ENCODE measurements at regions not wholly inside any gene's neighbourhood (a gene's known extent, or its start where the extent isn't known, plus 50 kb on each side); places are given as distances from the start of the nearest gene placed in this dataset.

DNA sequence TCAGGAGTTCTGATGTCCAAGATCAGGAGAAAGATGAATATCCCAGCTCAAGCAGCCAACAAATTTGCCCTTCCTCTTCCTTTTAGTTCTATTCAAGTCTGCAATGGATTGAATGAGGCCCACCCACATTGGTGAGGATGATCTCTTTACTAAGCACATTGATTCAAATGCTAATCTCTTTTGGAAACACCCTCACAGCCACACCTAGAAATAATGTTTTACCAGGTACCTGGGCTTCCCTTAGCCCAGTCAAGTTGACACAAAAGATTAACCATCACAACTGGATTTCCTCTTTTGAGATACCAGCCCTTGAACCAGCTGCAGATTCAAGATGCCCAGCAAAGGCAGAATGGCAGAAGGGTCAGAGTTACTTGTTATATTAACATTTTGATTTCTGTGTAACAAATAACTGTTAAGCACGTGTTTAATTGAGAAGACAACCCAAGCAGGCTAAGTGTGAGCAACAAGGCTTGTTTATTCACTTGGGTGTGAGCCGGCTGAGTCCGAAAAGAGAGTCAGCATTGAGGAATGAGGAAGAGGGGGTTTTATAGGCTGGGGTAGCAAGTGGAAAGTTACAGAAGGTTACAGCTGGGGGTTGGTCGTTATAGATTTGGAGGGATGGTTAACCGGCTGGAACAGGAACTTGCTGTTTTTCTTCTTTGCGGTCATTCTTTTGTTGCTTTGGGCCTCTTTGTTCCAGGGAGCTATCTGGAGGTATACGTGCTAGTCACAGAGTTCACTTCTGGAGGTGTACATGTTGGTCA is 180.3 kb downstream of the EMP1 start:
- no peak overlapping the region for H3K4me3 Mint-ChIP-seq
- H3K36me3 Mint-ChIP-seq (ENCODE audit: insufficient read depth), result no peaks in the 10 kb centered on the region
- peaks cover 8% of the 10 kb centered on the region for H3K27me3 Mint-ChIP-seq
- H3K4me1 Mint-ChIP-seq, result no peaks in the 10 kb centered on the region
- no peak overlapping the region for H3K27ac Mint-ChIP-seq (ENCODE audit: low read depth)
- DNase-seq (ENCODE audit: low spot score in 2 of 2), result no peak
- no peaks in the 10 kb centered on the region for H3K9me3 Mint-ChIP-seq
- ATAC-seq (replicated peaks; ENCODE audit: extremely low read depth, poor library complexity, severe bottlenecking), result no peak

- DNase-seq (ENCODE audit: low spot score in 2 of 2) (no peak), ATAC-seq (replicated peaks; ENCODE audit: extremely low read depth, poor library complexity, severe bottlenecking) (no peak)
- Mint-ChIP-seq H3K4me3 (no peak overlapping the region), H3K36me3 (ENCODE audit: insufficient read depth) (no peaks in the 10 kb centered on the region), H3K4me1 (no peaks in the 10 kb centered on the region), H3K9me3 (no peaks in the 10 kb centered on the region), H3K27ac (ENCODE audit: low read depth) (no peak overlapping the region), H3K27me3 (peaks cover 18% of the 10 kb centered on the region)
These were observed 179.2 kb downstream of the EMP1 start for GRCh38 chr12:13375583-13376345.

GRCh38 chr12:13374793-13375192 is 178.3 kb downstream of the EMP1 start:
- H3K36me3 Mint-ChIP-seq (ENCODE audit: insufficient read depth), result no peaks in the 10 kb centered on the region

GRCh38 chr12:13373803-13374202 is 177.3 kb downstream of the EMP1 start:
- Mint-ChIP-seq H3K27ac (ENCODE audit: low read depth) (no peak overlapping the region), H3K4me1 (no peaks in the 10 kb centered on the region), H3K36me3 (ENCODE audit: insufficient read depth) (no peaks in the 10 kb centered on the region), H3K4me3 (no peak overlapping the region), H3K9me3 (no peaks in the 10 kb centered on the region), H3K27me3 (peaks cover 19% of the 10 kb centered on the region)
- ATAC-seq (replicated peaks; ENCODE audit: extremely low read depth, poor library complexity, severe bottlenecking) (no peak), DNase-seq (ENCODE audit: low spot score in 2 of 2) (no peak)

More at GRCh38 chr12:13374793-13375192, 178.3 kb downstream of the EMP1 start:
- ATAC-seq (replicated peaks; ENCODE audit: extremely low read depth, poor library complexity, severe bottlenecking) (no peak), DNase-seq (ENCODE audit: low spot score in 2 of 2) (no peak)
- no peak overlapping the region for H3K4me3 Mint-ChIP-seq
- H3K27ac Mint-ChIP-seq (ENCODE audit: low read depth), result no peak overlapping the region
- no peaks in the 10 kb centered on the region for H3K4me1 Mint-ChIP-seq
- H3K9me3 Mint-ChIP-seq, result no peaks in the 10 kb centered on the region
- H3K27me3 Mint-ChIP-seq, result peaks cover 19% of the 10 kb centered on the region

DNA sequence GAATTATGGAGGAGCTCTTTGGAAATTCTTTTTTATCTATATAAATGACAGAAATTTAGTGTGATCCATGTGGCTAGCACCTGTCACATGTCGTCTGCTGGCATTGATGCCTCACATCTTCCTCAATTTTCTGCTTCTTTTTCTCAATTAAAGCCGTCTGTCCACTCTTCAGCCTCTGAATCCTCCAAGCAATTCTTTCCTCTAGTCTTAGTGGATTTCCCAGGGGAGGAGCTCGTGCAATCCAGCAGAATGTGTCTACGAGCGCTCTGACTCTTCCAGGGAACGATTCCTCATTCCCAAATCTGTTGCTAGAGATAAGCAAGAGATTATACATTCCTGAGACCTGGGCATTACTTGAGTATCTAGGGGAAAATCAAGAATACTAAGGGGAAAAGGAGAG is 176.6 kb downstream of the EMP1 start:
- Mint-ChIP-seq H3K4me3 (no peak overlapping the region), H3K36me3 (ENCODE audit: insufficient read depth) (no peaks in the 10 kb centered on the region), H3K4me1 (no peaks in the 10 kb centered on the region), H3K9me3 (no peaks in the 10 kb centered on the region), H3K27ac (ENCODE audit: low read depth) (no peak overlapping the region), H3K27me3 (peaks cover 19% of the 10 kb centered on the region)
- ATAC-seq (replicated peaks; ENCODE audit: extremely low read depth, poor library complexity, severe bottlenecking), result no peak
- no peak for DNase-seq (ENCODE audit: low spot score in 2 of 2)

GRCh38 chr12:13372386-13372785 is 175.9 kb downstream of the EMP1 start:
- Mint-ChIP-seq H3K27ac (ENCODE audit: low read depth) (no peak overlapping the region), H3K4me1 (no peaks in the 10 kb centered on the region), H3K4me3 (no peak overlapping the region), H3K9me3 (no peaks in the 10 kb centered on the region), H3K27me3 (peaks cover 20% of the 10 kb centered on the region), H3K36me3 (ENCODE audit: insufficient read depth) (no peaks in the 10 kb centered on the region)
- DNase-seq (ENCODE audit: low spot score in 2 of 2) (no peak), ATAC-seq (replicated peaks; ENCODE audit: extremely low read depth, poor library complexity, severe bottlenecking) (no peak)

DNA sequence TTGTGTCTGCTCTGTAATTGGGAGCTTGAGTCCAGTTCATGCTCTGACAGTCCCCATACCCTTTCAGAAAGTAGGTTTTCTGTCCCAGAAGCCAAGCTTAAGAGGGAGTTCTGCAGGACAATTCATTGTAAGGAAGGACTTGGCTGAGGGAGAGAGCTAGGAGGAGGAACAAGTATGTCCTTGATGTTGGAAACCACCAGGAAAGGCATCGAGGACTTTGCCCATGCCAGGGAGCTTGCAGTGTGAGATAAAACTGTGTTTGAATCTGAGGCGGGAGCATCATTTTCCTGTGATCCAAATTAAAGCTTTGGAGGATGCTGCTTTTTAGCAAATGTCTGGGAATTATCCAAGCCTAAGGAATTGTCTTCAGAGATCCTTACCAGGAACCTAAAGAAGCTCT is 175.3 kb downstream of the EMP1 start:
- H3K27me3 Mint-ChIP-seq, result peaks cover 26% of the 10 kb centered on the region
- H3K27ac Mint-ChIP-seq (ENCODE audit: low read depth), result no peak overlapping the region
- no peaks in the 10 kb centered on the region for H3K36me3 Mint-ChIP-seq (ENCODE audit: insufficient read depth)

DNA sequence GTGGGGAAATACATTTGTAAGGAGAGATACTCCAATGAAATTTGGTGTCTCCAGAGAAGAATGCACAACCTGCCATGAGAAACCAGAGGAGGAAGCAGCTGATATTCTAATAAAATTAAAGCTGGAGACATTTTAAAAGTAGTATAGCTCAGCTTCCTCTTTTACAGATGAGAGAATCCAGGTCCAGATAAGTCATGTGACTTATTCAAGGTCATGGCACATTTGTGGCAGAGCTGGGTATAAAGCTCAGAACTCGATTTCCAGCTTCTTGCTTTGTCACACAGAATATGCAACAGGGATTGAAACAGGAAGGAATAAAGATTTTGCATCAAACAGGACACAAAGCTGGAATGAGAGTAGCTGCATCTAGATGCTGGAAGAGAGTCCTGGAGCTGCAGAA is 174.8 kb downstream of the EMP1 start:
- DNase-seq (ENCODE audit: low spot score in 2 of 2) (no peak), ATAC-seq (replicated peaks; ENCODE audit: extremely low read depth, poor library complexity, severe bottlenecking) (no peak)
- Mint-ChIP-seq H3K27ac (ENCODE audit: low read depth) (no peak overlapping the region), H3K27me3 (peaks cover 30% of the 10 kb centered on the region), H3K4me1 (no peaks in the 10 kb centered on the region), H3K9me3 (no peaks in the 10 kb centered on the region), H3K36me3 (ENCODE audit: insufficient read depth) (no peaks in the 10 kb centered on the region), H3K4me3 (no peak overlapping the region)

More for the DNA sequence above, 175.3 kb downstream of the EMP1 start:
- H3K4me3 Mint-ChIP-seq, result no peak overlapping the region
- no peaks in the 10 kb centered on the region for H3K9me3 Mint-ChIP-seq
- H3K4me1 Mint-ChIP-seq, result no peaks in the 10 kb centered on the region
- DNase-seq (ENCODE audit: low spot score in 2 of 2) (no peak), ATAC-seq (replicated peaks; ENCODE audit: extremely low read depth, poor library complexity, severe bottlenecking) (no peak)

GRCh38 chr12:13369474-13370056 is 173.0 kb downstream of the EMP1 start:
- no peak for DNase-seq (ENCODE audit: low spot score in 2 of 2)
- no peaks in the 10 kb centered on the region for H3K4me1 Mint-ChIP-seq
- no peak for ATAC-seq (replicated peaks; ENCODE audit: extremely low read depth, poor library complexity, severe bottlenecking)
- H3K4me3 Mint-ChIP-seq, result no peak overlapping the region
- no peak overlapping the region for H3K27ac Mint-ChIP-seq (ENCODE audit: low read depth)
- peaks cover 31% of the 10 kb centered on the region for H3K27me3 Mint-ChIP-seq
- no peaks in the 10 kb centered on the region for H3K36me3 Mint-ChIP-seq (ENCODE audit: insufficient read depth)
- H3K9me3 Mint-ChIP-seq, result no peaks in the 10 kb centered on the region

- DNase-seq (ENCODE audit: low spot score in 2 of 2), result no peak
- Mint-ChIP-seq H3K9me3 (no peaks in the 10 kb centered on the region), H3K27ac (ENCODE audit: low read depth) (no peak overlapping the region), H3K36me3 (ENCODE audit: insufficient read depth) (no peaks in the 10 kb centered on the region), H3K27me3 (peaks cover 31% of the 10 kb centered on the region), H3K4me3 (no peak overlapping the region), H3K4me1 (no peaks in the 10 kb centered on the region)
- no peak for ATAC-seq (replicated peaks; ENCODE audit: extremely low read depth, poor library complexity, severe bottlenecking)
These were observed 172.4 kb downstream of the EMP1 start for GRCh38 chr12:13368971-13369370.

DNA sequence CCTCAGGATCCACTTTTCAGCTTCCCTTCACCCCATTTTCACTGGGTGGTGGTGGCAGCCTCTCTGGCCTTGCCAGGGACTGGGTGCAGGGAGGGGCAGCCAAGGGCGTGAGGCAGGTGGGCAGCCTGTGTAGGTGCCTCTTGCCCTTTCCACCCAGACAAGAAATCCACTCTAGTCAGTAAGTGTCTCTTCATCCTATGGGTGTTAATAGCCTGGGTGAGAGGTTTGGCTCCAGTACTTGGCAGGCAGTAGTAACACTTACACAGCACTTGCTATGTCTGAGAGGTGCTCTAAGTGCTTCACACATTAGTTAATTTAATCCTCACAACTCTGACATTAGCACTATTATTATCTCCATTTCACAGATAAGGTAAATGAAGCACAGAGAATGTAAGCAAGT is 171.9 kb downstream of the EMP1 start:
- DNase-seq (ENCODE audit: low spot score in 2 of 2) (no peak), ATAC-seq (replicated peaks; ENCODE audit: extremely low read depth, poor library complexity, severe bottlenecking) (no peak)
- no peaks in the 10 kb centered on the region for H3K36me3 Mint-ChIP-seq (ENCODE audit: insufficient read depth)
- no peak overlapping the region for H3K4me3 Mint-ChIP-seq
- peaks cover 32% of the 10 kb centered on the region for H3K27me3 Mint-ChIP-seq
- no peak overlapping the region for H3K27ac Mint-ChIP-seq (ENCODE audit: low read depth)
- no peaks in the 10 kb centered on the region for H3K4me1 Mint-ChIP-seq
- H3K9me3 Mint-ChIP-seq, result no peaks in the 10 kb centered on the region

DNA sequence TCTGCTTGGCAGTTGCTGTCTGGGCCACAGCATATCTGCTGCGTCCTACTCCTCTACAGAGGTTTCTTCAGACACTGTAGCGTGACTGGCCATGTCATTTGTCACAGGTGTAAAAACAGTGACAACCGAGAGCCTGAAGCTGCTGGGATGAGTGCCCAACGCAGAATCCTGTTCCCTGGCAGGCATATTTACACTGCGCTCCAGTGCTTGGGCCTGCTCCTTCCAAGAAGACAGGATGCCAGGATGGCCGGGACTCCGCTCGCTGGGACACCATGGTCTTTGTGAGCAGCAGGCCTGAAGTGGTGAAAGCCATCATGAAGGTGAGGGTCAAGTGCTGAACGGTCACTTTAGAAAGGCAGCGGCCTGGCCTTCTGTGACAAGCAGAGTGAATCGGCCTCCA is 171.4 kb downstream of the EMP1 start:
- Mint-ChIP-seq H3K9me3 (no peaks in the 10 kb centered on the region), H3K4me1 (no peaks in the 10 kb centered on the region), H3K27ac (ENCODE audit: low read depth) (no peak overlapping the region), H3K4me3 (no peak overlapping the region), H3K27me3 (peaks cover 37% of the 10 kb centered on the region), H3K36me3 (ENCODE audit: insufficient read depth) (no peaks in the 10 kb centered on the region)
- no peak for ATAC-seq (replicated peaks; ENCODE audit: extremely low read depth, poor library complexity, severe bottlenecking)
- no peak for DNase-seq (ENCODE audit: low spot score in 2 of 2)

Measured in central memory CD8-positive, alpha-beta T cell (primary cell).